NCI-H774 (cell line): ENCODE measurements at regions not wholly inside any gene's neighbourhood (a gene's known extent, or its start where the extent isn't known, plus 50 kb on each side); places are given as distances from the start of the nearest gene placed in this dataset.
"Not testable (repeated sequence)": the region's sequence is repeated elsewhere in the genome, so short reads cannot be mapped to it uniquely, and the experiment has no call there.

Experiments
- DNase-seq: peaks from one replicate; lab custom pipeline; 2025; lab: John Stamatoyannopoulos, UW

DNA sequence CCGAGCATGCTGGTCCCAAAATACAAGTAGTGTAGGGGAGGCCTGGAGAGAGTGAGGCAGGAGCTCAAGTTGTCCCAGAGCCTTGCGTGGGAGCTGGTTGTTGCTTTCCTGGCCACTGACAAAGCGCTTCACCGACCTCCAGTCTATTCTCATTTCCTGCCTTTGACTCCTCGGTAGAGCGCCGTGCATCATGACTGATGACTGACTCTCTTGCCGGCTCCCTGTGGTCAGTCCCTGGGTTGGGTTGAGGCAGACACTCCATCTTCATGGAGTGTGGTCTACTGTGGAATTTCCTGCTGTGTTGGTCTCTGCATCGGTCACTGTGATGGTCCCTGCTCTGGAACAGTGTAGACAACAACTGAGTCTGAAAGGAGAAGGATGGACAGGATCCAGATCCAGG lies 175.1 kb upstream of the S1PR3 start:
- no peak for DNase-seq

DNA sequence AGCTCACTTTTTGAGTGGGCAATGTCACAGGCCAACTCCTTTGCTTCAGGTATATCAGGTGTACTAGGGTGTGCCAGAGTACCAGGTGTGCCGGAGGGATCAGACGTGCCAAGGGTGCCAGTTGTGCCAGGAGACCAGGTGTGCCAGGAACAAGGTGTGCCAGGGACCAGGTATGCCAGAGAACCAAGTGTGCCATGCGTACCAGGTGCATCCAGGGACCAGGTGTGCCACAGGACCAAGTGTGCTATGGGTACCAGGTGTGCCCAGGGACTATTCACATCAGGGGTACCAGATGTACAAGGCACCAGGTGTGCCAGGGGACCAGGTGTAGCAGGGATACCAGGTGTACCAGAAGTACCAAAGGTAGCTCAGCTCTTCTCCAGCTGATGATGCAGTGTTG lies 174.7 kb upstream of the S1PR3 start:
- no peak for DNase-seq

DNA sequence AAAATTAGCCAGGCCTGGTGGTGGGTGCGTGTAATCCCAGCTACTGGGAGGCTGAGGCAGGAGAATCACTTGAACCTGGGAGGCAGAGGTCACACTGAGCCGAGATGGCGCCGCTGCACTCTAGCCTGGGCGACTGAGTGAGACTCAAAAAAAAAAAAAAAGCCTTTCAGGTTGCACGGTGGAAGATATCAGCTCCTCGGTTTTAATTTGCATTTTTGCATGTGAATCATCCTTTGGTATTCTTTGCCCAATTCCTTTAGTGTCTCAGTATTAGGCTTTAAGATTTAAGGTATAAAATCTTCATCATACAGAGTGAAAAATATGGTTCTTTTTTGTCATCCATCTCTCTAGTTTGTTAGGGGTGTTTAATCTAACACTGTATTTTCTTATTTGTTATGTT lies 173.6 kb upstream of the S1PR3 start:
- DNase-seq, result no peak

DNA sequence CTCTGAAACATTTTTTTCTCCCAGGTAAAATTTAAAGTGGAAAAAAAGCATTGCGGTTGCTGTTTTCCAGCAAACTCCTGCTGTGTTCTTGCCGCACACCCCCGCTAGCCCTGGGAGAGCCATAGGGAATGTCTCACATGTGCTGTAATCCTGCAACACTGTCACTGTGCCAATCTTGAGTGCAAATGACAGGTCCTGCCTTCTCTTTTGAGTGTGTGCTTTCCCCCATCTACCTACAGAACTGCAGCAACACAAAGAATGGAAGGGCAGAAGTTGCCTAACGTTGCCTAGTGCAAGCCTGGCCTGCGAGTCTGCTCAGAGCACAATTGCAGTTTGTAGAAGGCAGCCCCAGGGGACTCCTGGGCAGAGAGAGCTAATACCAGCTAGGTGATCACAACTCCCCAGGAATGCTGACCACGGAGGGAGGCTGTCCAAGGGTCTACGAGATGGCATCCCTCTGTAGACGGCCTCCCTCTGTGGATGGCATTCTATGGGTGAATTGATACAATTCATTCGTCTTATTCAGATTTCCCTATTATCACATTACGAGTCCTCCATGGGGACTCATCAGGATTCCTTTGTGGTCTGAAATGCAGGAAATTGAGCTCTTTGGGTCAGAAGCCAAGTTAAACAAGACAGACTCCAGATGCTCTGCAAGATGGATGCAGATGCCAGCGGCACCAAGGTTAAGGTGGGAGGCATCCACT lies 172.6 kb upstream of the S1PR3 start:
- DNase-seq, result no peak

- no peak for DNase-seq
These were observed 171.8 kb upstream of the S1PR3 start for GRCh38 chr9:88819476-88819875.

DNA sequence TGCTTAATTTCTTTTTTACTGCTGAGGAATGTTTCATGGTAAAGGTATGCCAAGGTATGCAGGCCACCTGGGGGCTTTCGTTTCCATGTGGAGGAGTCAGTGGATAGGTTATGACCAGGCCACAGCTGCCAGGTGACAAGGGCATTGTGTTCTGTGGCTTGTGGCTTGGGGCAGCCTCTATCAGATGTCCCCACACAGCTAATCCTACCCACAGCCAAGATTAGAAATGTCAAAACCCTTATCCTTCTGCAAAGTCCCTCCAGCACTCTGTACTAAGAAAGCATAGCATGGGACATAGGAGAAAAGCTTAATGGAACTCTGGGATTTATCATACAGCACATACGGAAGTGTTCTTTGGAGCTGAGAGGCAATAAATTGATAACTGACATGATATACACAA lies 171.2 kb upstream of the S1PR3 start:
- no peak for DNase-seq

DNA sequence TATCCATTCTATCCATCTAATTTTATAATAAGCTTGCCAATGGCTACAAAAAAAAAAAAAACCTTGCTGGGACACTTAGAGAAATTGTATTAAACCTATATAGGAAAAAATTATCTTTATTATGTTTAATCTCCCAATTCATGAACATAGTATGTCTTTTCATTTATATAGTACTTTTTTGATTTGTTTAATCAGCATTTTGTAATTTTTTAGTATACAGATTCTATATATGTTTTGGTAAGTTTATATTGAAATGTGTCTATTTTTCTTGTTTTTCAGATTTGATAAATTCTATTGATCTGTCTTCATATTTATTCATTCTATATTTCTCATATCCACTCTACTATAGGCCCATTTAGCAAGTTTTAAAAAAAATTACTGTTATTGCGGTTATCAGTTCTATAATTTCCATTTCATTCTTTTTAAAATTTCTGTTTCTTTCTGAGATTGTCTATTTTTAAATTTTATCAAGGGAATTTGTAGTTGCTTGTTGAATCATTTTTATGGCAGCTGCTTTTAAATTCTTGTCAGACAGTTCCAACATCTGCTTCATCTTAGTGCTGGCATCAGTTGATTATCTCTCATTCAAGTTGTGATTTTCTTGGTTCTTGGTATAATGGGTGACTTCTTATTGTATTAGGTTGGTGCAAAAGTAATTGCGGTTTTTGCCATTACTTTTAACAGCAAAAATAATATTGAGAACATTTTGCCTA lies 170.1 kb upstream of the S1PR3 start:
- no peak for DNase-seq

DNA sequence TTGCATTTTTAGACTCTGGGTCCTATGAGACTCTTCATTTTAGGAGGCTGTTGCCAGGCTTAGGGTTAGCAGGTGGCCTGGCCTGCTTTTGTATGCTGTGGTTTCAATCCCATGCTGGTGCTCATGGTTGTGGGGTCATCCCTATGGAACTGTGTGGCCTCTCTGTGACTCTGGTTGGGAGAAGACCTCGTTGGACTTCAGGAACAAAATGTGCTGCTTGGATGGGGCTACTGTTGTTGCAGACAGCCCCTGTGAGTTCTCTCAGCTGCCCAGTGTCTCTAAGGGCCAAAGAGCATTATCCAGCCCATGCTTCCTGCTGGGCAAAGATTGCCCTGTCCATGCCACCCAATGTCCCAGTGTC lies 169.5 kb upstream of the S1PR3 start:
- no peak for DNase-seq

DNA sequence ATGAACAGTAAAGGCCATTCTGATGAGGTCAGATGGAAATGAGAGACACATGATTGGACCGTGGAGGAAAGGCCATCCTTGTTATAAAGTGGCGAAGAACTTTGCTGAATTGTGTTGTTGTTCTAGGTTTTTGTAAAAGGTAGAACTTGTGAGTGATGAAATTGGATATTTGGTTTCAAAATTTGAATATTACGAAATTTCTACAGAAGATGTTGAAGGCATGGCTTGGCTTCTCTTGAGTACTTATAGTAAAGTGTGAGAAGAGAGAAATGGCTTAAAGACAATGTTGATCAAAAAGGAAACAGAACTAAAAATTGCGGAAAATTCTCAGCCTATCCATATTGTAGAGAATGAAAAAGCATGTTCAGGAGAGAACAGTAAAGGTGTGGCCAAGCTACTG lies 166.6 kb upstream of the S1PR3 start:
- DNase-seq, result no peak

DNA sequence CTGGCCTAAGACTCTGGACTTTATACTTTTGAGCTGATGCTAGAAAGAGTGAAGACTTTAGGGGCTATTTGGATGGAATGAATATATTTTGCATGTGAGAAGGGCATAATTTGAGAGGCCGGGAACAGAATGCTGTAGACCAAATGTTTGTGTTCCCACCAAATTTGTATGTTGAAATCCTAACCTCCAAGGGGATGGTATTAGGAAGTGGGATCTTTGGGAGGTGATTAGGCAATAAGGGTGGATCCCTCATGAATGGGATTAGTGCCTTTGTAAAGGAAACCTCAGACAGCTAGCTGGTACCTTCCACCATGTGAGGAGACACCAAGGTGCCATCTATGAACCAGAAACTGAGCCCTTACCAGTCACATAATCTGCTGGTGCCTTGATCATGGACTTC lies 165.1 kb upstream of the S1PR3 start:
- DNase-seq, result no peak

DNA sequence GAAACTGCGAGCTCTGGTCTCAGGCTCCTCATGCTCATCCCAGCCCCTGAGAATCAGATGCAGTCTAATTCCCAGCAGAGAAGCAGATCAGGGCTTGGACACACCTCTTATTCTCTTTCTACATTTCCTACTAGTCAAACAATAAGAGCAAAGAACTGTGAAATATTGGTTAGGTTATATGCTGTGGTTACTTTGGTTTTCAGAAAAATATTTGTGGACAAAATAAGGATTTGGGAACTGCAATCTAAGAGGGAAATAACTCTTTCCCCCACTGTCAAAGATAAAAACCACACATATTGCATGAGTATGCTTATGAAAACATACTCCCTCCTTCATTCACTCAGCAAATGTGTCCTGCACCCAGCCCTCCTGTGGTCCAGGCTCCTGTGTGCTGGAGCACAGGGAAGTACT lies 164.5 kb upstream of the S1PR3 start:
- DNase-seq, result no peak

DNA sequence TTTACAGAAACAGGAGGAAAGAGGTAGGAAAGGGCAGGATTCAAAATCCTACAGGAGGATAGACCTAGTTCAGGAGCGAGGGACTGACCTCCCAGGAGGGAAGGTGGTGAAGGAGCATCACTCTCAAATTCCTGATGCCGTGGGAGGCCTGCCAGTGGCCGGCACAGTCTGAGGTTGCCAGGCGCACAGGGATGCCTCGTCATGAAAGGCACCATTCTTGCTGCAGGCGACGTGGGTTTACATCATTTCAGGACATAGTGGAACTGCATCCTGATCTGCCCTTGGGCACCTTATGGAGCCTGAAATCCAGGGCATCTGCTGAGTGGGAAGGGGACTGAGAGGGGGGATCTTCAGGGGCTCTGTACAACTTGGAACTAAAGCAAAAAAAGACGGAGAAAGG lies 163.2 kb upstream of the S1PR3 start:
- DNase-seq, result no peak

DNA sequence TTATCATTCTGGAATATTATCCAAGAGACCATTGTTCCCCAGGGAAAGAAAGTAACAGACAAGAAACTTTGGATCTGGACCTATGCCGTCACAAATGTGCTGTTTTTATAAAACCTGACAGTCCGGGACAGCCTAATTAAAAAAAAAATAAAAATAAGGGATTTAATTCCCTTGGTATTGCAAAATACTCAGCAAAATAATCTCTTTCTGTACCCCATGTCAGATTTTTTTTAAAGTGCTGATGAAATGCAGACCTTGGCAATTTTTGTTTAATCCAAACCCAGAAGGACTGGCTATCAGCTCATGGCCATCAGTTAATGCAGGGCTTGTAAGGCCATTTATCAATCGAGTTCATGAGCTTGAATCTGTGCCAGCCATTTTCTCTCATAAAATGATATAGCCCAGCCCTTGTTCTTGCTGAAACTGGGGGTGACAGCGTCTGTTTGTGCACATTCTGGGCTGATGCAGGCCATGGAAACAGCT lies 162.7 kb upstream of the S1PR3 start:
- no peak for DNase-seq

- no peak for DNase-seq
These were observed 162.0 kb upstream of the S1PR3 start for GRCh38 chr9:88829276-88829675.

- DNase-seq, result no peak
These were observed 159.4 kb upstream of the S1PR3 start for GRCh38 chr9:88831713-88832407.

GRCh38 chr9:88833946-88834345 lies 157.3 kb upstream of the S1PR3 start:
- DNase-seq, result no peak

DNA sequence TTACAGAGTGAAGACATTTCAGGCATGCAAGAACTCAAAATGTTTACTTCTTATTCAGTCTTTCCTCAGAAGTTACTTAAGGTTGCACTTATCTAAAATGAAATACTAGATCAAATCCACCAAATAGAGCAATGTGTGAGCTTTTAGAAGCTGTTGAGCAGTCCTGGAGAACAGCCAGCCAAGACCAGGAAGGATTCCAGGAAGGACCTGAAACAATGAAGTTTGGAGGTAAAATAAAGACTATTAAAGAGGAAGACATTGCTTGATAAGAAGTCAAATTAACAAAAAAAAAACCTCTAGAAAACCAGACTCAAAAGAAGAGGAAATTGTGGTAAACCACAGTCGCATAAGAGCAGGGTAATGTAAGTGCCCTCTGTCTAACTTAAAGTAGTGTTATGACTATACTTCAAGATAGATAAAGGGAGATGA lies 156.2 kb upstream of the S1PR3 start:
- no peak for DNase-seq

DNA sequence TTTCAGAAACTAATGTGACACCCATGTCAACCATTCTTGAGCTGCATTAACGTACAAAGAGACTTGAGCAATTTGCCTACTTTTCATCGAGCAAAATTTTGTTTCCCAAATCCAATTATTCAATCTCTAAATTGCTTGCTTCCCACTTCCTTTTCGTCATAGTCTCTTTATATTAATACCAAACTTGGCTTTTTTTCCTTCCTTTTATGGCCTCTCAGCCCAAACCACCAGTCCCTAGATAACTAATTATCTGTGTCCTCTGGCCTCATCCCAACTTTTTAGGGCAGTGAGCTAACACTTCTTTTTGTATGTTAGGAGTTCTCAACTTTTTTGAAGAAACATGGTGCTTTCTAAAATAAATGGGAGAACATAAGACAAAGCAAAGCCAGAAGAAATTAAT lies 155.5 kb upstream of the S1PR3 start:
- DNase-seq, result no peak

GRCh38 chr9:88837731-88838130 lies 153.5 kb upstream of the S1PR3 start:
- DNase-seq, result no peak

DNA sequence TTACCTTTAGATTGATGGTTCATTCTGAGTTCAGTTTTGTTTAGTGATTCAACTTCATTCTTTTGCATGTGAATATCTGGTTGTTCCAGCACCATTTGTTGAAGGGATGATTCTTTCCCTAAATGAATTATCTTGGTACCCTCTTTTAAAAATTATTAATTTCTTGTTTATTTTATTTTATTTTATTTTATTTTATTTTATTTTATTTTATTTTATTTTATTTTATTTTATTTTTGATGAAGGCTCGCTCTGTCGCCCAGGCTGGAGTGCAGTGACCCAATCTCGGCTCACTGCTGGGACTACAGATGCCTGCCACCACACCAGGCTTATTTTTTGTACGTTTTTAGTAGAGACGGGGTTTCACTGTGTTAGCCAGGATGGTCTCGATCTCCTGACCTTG lies 141.4 kb upstream of the S1PR3 start:
- DNase-seq, result not testable (repeated sequence)

- no peak for DNase-seq
These were observed 138.5 kb upstream of the S1PR3 start for GRCh38 chr9:88852794-88853193.

GRCh38 chr9:88870627-88871026 lies 120.6 kb upstream of the S1PR3 start:
- no peak for DNase-seq

DNA sequence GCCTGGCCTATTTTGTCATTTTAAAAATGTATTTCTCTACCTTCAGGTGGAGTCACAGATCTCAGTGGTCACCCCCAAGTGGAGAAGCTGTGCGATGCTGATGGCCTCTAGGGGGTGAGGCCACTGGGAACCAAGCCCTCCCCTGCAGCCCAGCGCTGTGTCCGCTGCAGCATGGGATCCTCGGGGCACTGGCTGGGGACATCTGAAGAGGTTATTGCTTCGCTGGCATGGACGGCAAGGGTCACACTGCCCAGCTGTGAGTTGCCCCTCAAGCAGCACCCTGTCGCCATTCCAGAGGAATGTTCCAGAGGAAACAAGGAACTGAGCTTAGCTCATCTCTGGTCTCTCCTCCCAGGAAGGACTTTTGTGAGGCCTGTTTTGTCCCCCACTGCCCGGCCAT lies 119.6 kb upstream of the S1PR3 start:
- DNase-seq, result no peak
